Mesothelial cell of epicardium (in vitro differentiated cells): ENCODE measurements at regions not wholly inside any gene's neighbourhood (a gene's known extent, or its start where the extent isn't known, plus 50 kb on each side); places are given as distances from the start of the nearest gene placed in this dataset.

Experiments used
- DNase-seq, 2 experiments: peaks; one replicate each; pipeline ENCODE4 v3.0.0; 2021; ENCODE audit warnings: low spot score in 2 of 2; ENCODE audit not compliant: unreplicated experiment in 2 of 2
- H3K27ac Mint-ChIP-seq: 2 replicates; pipeline ENCODE4 v1.8.0; 2021; ENCODE audit warnings: mixed read lengths
- H3K27me3 Mint-ChIP-seq: 2 replicates; pipeline ENCODE4 v1.8.0; 2021; ENCODE audit warnings: low read depth, mixed read lengths
- H3K36me3 Mint-ChIP-seq: 2 replicates; pipeline ENCODE4 v1.8.0; 2021; ENCODE audit warnings: mixed read lengths
- H3K4me1 Mint-ChIP-seq: 2 replicates; pipeline ENCODE4 v1.8.0; 2021; ENCODE audit warnings: mixed read lengths
- H3K4me3 Mint-ChIP-seq: 2 replicates; pipeline ENCODE4 v1.8.0; 2021; ENCODE audit warnings: mild to moderate bottlenecking, moderate library complexity, mixed read lengths
- H3K9me3 Mint-ChIP-seq: 2 replicates; pipeline ENCODE4 v1.8.0; 2021; ENCODE audit warnings: mixed read lengths
- CTCF ChIP-seq: fragments of 200-600 bp; sonication (generic); IDR thresholded peaks from one replicate; pipeline ENCODE4 v1.5.0; 2021; ENCODE audit warnings: antibody characterized with exemption; ENCODE audit not compliant: unreplicated experiment

GRCh38 chr6:28737750-28738395 is 185.9 kb downstream of the TRIM27 start:
- no peak for DNase-seq
- Mint-ChIP-seq H3K27ac (no peak overlapping the region), H3K4me1 (no peaks in the 10 kb centered on the region), H3K27me3 (peaks cover 87% of the 10 kb centered on the region), H3K9me3 (peaks cover 15% of the 10 kb centered on the region), H3K4me3 (no peak overlapping the region), H3K36me3 (peaks cover 5% of the 10 kb centered on the region)
- no peak for TF ChIP-seq CTCF

- H3K4me3 Mint-ChIP-seq: no peak overlapping the region
- no peak for TF ChIP-seq CTCF
- no peak for DNase-seq
- H3K4me1 Mint-ChIP-seq: no peaks in the 10 kb centered on the region
- peaks cover 87% of the 10 kb centered on the region for H3K27me3 Mint-ChIP-seq
- no peak overlapping the region for H3K27ac Mint-ChIP-seq
- H3K36me3 Mint-ChIP-seq: peaks cover 5% of the 10 kb centered on the region
- H3K9me3 Mint-ChIP-seq: peaks cover 15% of the 10 kb centered on the region
These were observed 185.4 kb downstream of the TRIM27 start for GRCh38 chr6:28738396-28738765.

- Mint-ChIP-seq H3K27ac (no peak overlapping the region), H3K4me3 (no peak overlapping the region), H3K27me3 (peaks cover 85% of the 10 kb centered on the region), H3K4me1 (no peaks in the 10 kb centered on the region), H3K9me3 (peaks cover 15% of the 10 kb centered on the region), H3K36me3 (peaks cover 5% of the 10 kb centered on the region)
- DNase-seq: no peak
- TF ChIP-seq CTCF: no peak
These were observed 182.4 kb downstream of the TRIM27 start for GRCh38 chr6:28741363-28741762.

- Mint-ChIP-seq H3K4me1 (no peaks in the 10 kb centered on the region), H3K4me3 (no peak overlapping the region), H3K27ac (no peak overlapping the region), H3K27me3 (peaks cover 85% of the 10 kb centered on the region), H3K9me3 (peaks cover 12% of the 10 kb centered on the region), H3K36me3 (peaks cover 3% of the 10 kb centered on the region)
- no peak for TF ChIP-seq CTCF
- DNase-seq: no peak
These were observed 181.0 kb downstream of the TRIM27 start for GRCh38 chr6:28742668-28743270.

- no peaks in the 10 kb centered on the region for H3K36me3 Mint-ChIP-seq
These were observed 180.5 kb downstream of the TRIM27 start for GRCh38 chr6:28743271-28743789.

More at GRCh38 chr6:28743271-28743789, 180.5 kb downstream of the TRIM27 start:
- Mint-ChIP-seq H3K27ac (no peak overlapping the region), H3K4me3 (no peak overlapping the region), H3K9me3 (peaks cover 8% of the 10 kb centered on the region), H3K4me1 (no peaks in the 10 kb centered on the region), H3K27me3 (peaks cover 85% of the 10 kb centered on the region)
- no peak for TF ChIP-seq CTCF
- DNase-seq: no peak
